GM21825 (cell line): ENCODE measurements at regions not wholly inside any gene's neighbourhood (a gene's known extent, or its start where the extent isn't known, plus 50 kb on each side); places are given as distances from the start of the nearest gene placed in this dataset.

Experiments
- ATAC-seq: cut with Tn5 transposase; IDR thresholded peaks from one replicate; pipeline ENCODE4 v1.9.1; 2021; ENCODE audit warnings: mild to moderate bottlenecking, moderate library complexity; ENCODE audit not compliant: unreplicated experiment

- no peak for ATAC-seq
Measured at GRCh38 chr3:59593380-59593779, 543.6 kb upstream of the CFAP20DC start.

DNA sequence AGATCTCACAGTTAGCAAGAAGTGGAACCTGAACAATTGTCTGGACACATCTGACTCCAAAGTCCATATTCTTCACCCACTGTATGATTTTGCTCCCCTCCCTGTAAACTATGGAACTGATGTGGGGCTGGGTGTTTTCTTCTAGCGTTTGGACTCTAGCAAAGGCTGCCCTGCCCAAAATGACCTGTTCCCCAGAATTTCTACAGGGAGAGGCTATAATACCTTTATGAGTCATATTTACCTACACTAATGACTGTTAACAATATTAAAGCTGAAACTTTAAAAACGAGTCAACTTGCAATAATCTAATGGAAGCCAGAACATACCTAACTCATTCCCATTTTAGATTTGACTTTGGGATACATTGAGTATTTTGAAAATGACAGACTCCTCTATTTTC is 531.2 kb upstream of the CFAP20DC start:
- ATAC-seq, result no peak

GRCh38 chr3:59580499-59580898 is 530.7 kb upstream of the CFAP20DC start:
- ATAC-seq, result no peak

DNA sequence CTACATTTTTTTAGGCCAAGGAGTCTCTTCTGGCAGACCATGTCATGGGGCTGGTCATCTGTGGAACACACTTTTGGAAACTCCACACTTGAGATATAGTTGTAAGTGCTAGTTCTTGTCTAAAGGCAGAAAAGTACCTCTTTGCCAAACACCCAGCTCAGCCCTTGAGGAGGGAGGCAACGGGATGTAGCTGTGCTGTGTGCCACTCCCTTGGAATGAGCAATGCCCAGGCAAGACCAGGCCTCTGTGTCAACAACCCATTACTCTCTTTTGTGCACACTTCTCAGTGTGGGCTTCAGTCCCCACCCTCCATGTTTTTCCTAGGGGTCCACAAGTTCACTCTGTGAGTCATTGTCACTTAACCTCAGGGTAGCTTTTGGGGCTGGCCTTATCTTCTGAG is 528.3 kb upstream of the CFAP20DC start:
- ATAC-seq, result no peak

DNA sequence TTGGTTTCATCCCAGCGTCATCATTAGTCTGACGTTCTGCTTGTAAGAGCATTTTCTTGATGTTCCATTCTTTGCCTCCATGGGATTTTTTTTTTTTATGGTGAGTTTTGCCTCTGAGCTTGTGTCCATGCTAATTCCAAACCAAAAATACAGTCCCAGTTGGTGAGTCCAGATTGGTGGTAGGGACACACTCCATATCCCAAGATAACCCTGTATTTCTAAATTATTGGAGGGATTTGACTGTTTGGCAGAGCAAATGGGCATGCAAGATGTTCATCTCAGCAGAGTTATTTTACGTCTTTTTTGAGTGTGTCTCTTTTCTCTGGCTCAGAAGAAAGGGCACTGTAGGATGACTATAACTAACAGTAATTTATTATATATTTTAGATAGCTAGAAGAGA is 526.8 kb upstream of the CFAP20DC start:
- ATAC-seq, result no peak

GRCh38 chr3:59575113-59576001 is 525.5 kb upstream of the CFAP20DC start:
- ATAC-seq, result no peak

DNA sequence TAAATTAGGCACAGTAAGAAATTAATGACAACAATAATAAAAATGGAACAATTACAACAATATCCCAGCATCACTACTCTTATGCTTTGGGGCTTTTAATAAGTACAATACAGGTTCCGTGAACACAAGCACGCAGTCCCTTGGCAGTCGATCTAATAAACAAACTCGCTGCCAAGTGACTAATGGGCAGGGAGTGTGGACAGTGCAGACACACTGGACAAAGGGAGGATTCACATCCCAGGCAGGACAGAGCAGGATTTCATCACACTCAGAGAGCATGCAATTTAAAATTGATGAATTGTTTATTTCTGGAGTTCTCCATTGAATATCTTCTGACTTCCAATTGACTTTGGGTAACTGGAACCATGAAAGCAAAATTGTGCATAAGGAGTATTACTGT is 524.1 kb upstream of the CFAP20DC start:
- ATAC-seq, result no peak

DNA sequence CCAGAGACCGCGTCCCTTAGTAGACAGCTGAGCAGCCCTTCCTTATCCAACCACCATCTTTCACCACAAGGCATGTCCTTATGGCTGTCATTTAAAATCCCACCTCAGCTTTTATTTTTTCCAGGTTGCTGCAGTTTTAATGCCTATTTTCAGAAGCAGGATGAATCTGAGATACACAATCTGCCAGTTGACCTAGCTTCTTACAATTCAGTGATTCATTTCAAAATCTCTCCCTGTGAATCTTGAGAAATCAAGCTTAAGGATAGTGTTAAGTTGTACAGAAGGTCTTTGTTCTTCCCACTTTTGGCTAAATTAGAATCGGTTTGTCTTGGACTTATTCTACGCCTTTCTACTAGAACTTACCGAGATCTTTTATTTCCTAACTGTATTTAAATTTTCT is 522.3 kb upstream of the CFAP20DC start:
- no peak for ATAC-seq

- ATAC-seq, result no peak
Measured at GRCh38 chr3:59570806-59571205, 521.0 kb upstream of the CFAP20DC start.

DNA sequence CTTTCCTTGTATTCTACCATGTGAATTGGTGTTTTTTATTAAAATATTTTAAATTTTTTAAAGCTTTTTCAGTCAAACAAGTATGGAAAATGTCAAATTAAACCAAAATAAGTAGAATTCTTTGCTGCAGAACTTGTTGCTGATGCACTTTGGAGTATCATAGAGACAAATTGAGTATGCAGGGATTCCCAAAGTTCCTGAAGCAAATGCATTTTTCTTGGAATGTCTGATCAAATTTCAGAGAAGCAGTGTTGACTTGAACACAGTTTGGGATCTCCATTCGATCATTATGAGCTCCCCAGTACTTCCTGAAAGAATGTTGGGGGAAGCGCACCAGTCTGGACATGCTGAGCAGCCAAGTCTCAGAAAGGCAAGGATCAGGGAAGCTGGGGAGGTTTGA is 517.8 kb upstream of the CFAP20DC start:
- ATAC-seq, result no peak

DNA sequence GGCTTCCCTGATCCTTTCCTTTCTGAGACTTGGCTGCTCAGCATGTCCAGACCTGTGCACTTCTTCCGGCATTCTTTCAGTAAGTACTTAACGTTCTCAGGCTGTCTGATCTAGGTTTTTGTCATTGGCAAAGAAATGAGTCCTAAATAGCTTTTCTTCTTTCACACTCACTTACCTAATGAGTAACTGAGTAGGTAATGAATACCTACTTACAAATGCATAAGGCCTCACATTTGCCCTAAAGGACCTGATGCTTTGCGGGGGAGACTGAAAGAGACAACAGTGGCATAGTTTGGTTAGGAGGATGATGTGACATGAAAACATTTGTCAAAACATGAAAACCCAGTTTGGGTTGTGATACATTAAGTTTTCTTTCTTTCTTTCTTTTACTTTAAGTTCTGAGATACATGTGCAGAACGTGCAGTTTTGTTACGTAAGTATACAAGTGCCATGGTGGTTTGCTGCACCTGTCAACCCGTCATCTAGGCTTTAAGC is 516.7 kb upstream of the CFAP20DC start:
- ATAC-seq, result peak; percentile 99

GRCh38 chr3:59565125-59565524 is 515.3 kb upstream of the CFAP20DC start:
- ATAC-seq, result no peak

DNA sequence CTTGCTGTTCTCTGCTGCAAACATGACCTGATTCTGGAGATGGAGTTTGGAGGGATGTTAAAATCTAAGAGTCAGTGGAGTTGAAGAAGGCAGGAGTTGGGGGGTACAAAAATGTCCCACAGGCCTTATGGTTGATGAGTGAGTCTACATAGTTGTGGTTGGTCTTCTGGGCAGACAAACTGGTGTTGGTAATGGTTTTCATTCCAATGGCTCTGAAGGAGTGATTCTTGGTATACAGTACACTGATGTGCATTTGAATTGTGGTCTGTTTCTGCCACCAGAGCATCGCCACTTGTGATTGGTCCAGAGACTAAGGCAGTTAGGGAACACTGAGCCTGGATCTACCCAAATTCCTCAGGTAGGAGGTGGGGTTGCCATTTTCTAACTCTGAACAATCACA is 514.1 kb upstream of the CFAP20DC start:
- ATAC-seq, result no peak

- ATAC-seq, result no peak
Measured at GRCh38 chr3:59563072-59563605, 513.3 kb upstream of the CFAP20DC start.

GRCh38 chr3:59559721-59560435 is 510.1 kb upstream of the CFAP20DC start:
- no peak for ATAC-seq

GRCh38 chr3:59558906-59559720 is 509.3 kb upstream of the CFAP20DC start:
- no peak for ATAC-seq

GRCh38 chr3:59555593-59556315 is 505.9 kb upstream of the CFAP20DC start:
- no peak for ATAC-seq

GRCh38 chr3:59553076-59553475 is 503.3 kb upstream of the CFAP20DC start:
- ATAC-seq, result no peak

GRCh38 chr3:59551834-59552233 is 502.0 kb upstream of the CFAP20DC start:
- ATAC-seq, result no peak

GRCh38 chr3:59549962-59550361 is 500.1 kb upstream of the CFAP20DC start:
- ATAC-seq, result no peak
